ENCODE measurements at regions not wholly inside any gene's neighbourhood (a gene's known extent, or its start where the extent isn't known, plus 50 kb on each side); places are given as distances from the start of the nearest gene placed in this dataset.
"Not testable (repeated sequence)": the region's sequence is repeated elsewhere in the genome, so short reads cannot be mapped to it uniquely, and the experiment has no call there.

- no peak for DNase-seq
These were observed 153.8 kb downstream of the DEPDC1B start for GRCh38 chr5:60546207-60546606.

DNA sequence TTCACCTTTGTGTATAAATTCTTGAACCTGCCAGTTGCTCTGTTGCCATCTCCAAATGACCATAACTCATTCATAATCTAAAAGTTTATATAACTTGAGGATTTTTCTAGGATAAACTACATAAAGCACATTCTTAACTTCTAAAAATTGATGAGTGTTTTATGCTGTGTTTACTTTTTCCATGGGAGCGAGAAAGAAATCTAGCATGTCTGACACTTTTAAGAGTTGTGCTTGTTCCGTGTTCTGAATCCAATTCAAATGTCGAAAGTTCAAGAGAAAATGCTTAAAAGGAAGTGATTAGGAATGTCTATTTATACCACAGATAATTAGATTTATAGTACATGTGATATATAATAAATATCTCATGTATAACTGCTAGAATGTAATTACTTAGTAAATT, 154.4 kb downstream of the DEPDC1B start:
- no peak for DNase-seq

DNA sequence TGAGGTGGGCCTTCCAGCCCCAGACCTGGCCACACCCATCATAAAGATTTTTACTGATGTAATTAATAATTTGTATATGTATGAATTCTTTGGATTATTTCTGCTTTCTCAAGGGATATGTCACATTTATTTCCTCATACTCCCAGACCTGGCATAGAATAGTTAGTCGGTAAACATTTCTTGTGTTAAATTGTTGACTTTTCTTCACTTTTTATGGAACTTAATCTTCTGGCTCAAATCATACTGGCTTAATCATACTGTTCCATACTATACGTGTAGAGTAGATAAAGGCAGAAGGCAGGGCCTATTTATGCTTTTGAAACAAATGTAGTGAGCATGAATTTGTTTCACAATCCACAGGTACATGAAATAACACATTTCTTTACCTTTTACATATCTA, 155.8 kb downstream of the DEPDC1B start:
- DNase-seq: no peak

GRCh38 chr5:60541980-60542379, 158.0 kb downstream of the DEPDC1B start:
- no peak for DNase-seq

DNA sequence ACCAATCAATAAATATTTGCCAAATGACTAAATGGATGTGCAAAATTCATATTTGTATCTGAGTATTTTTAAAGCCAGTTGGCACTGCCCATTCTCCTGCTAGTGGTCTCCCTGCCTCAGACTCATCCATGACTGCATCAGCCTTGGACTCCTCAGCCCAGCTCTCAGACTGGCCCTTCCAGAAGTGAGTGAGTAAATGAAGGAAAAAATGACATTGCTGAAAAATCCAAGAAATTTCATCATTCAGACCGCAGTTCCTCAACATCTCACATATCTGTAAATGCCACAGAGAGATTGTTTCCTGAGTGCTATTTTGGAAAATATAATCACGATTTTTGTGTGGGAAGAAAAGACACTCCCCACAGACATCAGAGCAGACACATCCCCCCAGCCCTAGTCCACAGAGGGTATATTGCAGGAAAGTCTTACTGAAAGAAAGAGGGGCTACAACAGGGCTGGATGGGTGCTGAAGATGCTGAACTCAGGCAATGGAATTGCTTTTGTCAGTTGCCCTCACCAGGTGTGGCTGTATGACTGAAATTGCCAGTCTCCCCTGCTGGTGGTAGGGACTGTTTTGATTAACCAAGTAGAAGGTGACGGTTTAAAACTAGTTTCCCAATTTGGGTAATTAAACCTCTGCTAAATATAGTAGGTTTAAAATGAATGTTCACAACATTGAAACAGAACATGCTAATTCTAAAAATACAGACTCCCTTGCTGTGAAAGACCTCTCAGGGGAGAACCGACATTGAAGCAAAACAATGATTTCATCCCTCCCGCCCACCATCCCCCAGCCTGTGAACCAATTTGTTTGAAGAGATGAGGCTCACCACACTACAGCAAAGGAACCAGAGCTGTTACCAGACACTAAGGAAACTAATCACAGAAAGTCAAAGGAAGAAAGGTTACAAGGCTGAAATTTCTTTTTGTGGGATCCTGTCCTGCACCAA, 158.8 kb downstream of the DEPDC1B start:
- no peak for DNase-seq

DNA sequence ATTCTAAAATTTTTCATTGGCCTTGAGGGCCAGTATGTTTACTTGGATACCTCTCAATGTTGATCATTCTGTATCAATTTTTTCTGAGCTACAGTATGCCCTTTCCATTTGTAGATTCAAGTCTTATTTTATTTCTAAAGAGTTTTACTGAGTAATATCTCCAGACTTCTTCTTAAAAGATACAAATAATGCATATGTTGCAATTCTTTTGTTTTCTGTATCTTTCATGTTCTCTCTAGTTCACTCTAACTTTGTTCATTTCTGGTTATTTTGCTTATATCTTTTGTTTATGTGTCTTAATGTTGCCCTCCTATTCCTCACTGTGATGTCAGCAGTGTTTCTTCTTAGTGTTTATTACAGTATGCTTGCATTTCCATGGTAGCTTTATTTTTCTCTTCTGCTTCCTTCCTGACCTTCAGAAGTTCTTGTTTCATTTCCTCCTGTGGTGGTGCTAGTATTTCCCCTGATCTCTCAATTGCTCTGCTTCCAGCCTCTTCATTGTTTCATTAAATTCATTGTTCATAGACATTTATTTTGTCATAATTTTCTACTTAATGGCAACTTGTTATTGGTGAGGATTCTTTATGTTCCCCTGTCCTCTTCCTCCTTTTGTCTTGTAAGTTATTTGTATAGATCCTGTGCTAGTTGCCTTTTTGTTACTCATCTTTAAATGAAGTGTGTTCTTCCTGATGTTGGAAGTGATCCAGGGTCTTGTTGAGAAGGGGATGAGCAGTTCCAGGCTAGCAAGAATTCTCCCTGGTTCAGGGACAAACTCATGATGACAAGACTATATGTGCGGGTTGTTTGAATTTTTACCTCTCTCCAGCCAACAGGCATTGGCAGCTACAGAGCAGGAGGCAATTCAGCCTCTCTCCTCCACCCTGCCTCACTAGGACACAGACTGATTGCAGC, 160.8 kb downstream of the DEPDC1B start:
- DNase-seq: no peak

DNA sequence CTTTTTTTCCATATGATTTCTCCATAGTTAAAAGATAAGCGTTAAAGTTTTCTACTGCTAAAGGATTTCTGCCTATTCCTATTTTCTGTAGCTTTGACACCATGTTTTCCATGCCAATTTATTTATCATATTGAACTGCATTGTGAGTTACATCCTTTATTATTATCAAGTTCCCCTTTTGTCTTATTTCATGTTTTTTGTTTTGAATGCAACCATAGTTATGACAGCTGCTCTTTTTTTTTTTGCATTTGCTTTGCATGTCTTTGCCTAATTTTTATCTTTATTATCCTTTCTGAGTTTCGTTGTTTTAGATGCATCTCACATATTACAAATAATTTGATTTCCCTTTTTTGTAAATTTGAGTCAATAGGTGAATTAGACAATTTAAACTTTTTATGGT, 161.5 kb downstream of the DEPDC1B start:
- DNase-seq: no peak

DNA sequence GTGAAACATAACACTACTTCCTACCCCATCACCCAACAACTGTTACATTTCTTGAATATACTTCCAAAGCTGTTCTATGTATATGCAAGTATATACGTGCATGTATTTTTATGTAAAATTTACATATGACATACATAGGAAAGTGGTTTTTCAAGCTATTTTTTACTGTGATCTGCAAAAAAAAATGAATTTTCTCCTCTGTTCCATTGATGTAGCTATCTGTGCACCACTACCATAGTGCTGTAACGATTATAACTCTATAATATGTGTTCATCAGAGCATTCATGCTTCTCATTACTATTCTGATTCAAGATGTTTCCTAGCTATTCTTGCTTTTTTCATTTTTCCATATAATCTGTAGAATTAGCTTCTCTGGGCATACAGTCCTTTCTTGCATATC, 164.0 kb downstream of the DEPDC1B start:
- no peak for DNase-seq

GRCh38 chr5:60535198-60535597, 164.8 kb downstream of the DEPDC1B start:
- no peak for DNase-seq

DNA sequence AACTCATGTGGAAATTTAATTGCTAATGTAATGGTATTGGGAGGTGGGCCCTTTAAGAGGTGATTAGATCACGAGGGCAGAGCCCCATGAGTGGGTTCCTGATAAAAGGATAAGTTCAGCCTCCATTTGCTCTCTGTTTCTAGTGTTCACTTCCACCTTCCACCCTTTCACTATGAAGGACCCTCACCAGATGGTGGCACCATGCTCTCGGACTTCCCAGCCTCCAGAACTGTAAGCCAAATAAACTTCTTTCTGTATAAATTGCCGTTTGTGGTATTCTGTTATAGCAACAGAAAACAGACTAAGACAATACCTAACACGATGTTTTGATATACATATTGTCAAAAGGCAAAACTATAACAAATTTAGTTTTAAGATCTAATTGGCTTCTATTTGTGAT, 166.2 kb downstream of the DEPDC1B start:
- no peak for DNase-seq

DNA sequence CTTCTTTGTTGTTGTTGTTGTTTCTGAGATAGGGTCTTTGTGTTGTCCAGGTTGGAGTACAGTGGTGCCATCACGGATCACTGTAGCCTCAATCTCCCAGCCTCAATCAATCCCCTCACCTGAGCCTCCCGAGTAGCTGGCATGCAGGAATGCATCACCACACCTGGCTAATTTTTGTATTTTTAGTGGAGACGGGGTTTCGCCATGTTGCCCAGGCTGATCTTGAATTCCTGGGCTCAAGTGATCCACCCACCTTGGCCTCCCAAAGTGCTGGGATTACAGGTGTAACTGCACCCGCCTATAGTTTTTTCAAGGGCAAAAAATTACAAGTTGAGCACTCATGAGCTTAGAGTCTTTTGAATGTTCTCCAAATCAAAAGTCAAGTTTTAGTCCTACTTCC, 167.2 kb downstream of the DEPDC1B start:
- DNase-seq: not testable (repeated sequence)

- not testable (repeated sequence) for DNase-seq
These were observed 169.7 kb downstream of the DEPDC1B start for GRCh38 chr5:60530144-60530848.

- no peak for DNase-seq
These were observed 171.0 kb downstream of the DEPDC1B start for GRCh38 chr5:60529001-60529400.

DNA sequence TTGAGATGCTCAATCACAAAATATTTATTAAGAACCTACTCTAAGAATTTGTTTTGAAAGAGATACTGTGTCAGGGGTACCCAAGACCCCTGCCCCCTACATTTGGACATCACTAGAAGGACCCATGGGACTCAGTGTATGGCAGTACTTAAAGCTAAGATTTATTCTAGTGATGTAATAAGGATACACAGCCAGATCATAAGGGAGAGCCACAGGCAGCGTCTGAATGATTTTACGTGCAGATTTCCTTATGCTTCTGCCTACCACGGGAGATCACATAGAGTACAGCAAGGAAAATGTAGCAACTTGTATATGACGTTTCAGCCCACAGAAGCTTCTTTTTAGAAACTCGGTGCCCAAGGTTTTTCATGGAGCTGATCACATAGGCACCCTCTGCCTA, 172.9 kb downstream of the DEPDC1B start:
- DNase-seq: no peak

DNA sequence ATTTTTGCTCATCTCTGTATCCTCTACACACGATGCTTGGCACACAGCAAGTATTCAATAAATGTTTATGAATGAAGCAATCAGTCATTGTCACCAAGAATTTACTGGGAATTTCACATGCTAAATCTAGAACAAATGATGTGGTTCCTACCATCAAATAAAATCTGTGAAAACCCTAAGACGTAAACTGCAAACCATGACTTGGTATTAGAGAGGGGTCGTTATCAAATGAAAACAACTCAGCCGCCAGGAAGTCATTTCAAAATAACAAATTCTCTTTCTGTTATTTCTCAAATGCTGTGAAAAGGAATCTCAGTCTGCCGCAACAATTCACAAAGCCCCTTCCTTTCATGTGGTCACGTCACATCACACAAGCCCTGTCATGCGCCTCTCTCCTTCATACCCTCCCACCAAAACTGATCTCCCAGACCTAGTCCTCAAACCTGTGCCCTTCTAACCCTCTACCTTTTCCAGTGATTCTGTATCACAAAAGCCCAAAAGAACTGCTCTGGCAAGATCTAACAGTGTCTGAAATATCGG, 173.6 kb downstream of the DEPDC1B start:
- DNase-seq: no peak

GRCh38 chr5:60522292-60522905, 177.6 kb downstream of the DEPDC1B start:
- DNase-seq: no peak

DNA sequence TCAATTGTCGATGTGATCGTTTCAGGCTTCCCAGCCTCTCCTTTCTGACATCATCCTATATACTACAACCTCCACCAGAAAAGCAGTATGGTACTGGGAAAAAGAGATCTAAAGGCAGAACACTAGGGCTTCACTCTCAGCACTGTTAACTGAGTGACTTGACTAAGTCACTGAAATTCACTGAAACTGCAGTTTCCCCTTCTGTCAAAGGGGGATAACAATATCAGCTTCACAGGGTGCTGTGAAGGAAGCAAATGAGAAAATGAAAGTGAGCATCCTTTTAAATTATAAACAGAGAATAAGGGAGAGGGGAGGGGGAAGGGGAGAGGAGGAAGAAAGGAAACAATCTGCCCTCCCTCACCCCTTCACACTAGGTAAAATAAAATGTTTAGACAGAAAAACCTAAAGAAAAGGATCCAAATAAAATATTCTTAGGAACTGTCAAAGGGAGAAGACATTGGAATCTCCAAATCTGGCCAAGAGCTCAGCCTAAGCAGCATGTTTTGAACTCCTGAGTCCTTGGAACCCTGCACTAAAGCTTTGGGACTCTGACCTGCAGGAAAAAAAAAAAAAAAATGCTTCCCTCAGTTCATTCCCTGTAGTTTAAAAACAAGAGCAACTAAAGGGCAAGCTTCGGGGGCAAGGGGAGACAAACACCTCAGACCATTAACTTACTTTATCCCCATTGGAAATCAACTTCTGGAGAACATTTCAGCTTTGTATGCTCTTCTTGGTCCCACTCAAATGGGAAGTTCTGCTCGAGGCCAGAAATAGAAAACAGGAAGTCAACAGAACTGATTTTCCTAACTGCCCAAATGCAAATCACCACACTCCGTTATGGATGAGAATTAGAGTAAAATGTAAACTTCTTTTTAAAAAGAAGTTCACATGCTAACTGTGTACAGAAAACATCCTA, 178.3 kb downstream of the DEPDC1B start:
- DNase-seq: no peak

DNA sequence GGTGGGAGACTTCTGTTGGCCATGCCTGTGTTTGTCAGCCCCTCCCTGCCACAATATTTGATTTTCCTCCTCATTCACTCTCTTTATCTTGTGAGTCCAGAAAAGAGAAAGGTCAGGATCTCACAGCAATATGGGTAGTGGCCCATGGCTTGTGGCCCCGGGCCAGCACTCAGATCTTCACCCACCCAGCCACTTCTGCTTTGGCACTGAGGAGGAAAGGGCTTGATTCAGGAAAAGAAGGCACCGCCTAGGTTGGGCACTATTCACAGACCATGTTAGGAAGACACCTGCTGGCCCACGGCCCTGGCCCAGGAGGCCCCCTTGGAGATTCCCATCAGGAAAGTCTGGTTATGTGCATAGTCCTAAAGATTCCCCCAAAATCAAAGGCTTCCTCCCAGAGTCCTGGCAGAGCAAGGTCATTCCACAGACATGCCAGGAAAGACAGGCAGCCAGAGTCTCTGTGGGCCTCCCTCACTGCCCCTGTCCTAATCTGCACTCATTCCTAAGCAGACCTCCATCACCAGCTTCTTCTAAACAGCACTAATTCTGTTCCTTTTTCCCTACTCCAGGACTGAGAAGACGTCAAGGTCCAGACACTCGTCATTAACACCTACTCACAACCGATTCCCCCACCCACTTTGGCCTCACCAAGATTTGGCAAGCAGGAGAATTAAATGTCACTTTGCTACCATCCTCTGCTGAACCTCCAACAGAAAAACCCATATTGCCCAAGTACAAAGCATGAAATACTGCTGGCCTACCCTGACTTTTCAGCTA, 179.3 kb downstream of the DEPDC1B start:
- no peak for DNase-seq

- DNase-seq: no peak
These were observed 180.6 kb downstream of the DEPDC1B start for GRCh38 chr5:60519372-60519771.

DNA sequence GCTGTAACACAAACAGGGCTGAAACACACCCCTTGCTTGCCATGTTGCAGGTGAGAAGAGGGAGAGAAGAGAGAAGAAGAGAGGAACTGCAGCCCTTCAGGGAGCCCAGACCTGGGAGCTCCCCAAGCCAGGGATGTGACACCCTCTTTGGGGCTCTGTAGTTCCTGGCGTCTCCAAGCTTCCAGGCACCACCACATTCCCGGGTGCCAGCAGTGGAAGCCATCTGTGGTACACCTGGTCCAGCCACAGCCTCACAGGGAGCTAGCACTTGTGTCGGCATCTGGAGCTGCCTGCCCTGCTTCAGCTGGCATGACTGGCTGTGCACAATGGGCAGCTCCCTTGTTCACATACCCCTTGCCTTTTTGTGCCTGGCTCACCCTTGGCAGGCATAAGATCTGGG, 182.1 kb downstream of the DEPDC1B start:
- DNase-seq: no peak
